NCI-H446 treated with DMSO at 0.1 percent for 48 hours (cell line): ENCODE measurements at regions not wholly inside any gene's neighbourhood (a gene's known extent, or its start where the extent isn't known, plus 50 kb on each side); places are given as distances from the start of the nearest gene placed in this dataset.
A peak's percentile ranks its signal among the peaks of the same experiment; 100 is the strongest.
"Not testable (repeated sequence)": the region's sequence is repeated elsewhere in the genome, so short reads cannot be mapped to it uniquely, and the experiment has no call there.

Source experiments
- DNase-seq: peaks from one replicate; lab custom pipeline; 2025; lab: John Stamatoyannopoulos, UW

DNA sequence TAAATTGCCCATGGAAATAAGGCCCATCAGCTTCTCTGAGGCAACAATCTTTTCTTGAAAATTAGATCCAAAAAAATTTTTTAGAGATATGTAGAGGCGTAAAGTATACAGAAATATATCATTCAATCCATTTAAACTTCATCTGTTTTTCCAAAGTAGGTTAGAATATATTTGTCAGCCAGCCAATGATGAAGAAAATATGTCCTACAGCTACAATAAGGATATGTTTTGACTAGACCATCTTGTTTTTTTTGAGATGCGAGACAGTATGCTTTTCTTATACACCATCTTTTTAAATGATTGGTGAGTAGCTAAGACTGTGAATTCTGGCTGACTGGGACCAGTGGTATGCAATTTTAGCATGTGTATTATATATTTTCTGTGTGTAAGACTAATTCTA lies 630.4 kb upstream of the CNTN5 start:
- DNase-seq, result no peak

DNA sequence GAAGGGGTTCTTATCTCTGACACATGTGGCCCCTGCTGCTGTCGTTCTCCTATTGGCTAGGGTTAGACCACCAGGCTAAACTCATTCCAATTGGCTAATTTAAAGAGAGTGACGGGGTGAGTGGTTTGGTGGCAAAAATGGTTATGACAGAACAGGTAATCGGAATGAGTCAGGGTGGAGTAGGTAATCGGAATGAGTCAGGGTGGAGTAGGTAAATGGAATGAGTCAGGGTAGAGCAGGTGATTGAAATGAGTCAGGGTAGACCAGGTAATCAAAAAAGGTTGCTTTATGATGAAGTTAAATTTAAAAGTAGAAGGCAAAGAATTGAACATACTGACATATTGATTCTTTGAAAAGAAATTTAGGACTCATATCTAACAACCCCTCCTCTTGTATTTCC lies 626.2 kb upstream of the CNTN5 start:
- not testable (repeated sequence) for DNase-seq

DNA sequence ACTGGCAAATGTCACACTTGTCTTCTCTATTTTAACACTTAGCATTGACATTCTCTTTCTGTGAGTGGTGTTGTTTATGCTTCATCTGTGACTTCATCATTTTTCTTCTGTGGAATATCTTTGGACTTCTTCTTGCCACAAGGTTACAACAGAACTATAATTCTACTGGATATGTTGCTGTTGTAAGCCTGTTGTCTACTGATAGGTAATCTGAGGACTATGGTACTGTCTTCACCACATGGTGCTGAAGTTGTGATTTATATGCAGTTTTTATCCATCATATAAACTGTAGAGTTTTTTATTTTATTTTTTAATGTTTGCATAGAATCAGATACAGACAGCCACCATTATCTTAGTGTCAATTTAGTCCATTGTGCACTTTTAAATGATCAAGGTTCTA lies 622.2 kb upstream of the CNTN5 start:
- no peak for DNase-seq

DNA sequence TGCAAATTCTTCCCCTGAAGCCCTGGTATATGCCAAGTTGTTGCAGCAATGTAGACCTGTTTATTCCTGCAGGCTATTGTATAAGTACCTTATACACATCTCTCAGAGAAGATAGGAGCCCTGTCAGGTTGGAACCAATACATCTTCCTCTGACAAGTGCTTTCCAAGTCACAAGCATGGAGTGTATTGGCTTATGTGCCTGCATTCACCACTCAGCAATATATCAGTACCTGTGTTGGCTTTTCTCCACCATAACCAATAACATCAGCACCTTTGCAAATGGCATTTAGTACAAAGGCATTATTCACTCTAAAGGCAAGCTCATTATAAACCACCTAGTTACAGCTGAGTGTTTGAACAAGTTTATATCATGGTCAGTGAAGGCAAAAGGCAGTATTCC lies 611.7 kb upstream of the CNTN5 start:
- DNase-seq, result no peak

DNA sequence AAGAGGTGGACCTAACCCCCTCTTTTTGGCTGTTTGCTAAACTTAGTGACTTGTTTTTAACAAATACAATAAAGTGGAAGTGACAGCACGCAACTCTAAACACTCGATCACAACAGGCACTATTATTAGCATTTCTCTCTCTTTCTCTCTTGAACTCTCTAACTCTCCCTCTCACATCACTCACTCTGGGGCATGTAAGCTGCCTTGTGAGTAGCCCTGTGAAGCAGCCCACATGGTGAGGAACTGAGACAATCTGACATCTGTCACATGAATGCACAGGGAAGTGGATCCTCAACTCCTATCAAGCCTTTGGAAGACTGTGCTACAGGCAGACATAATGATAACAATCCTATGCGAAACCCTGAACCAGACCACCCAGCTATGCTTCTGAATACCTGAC lies 609.0 kb upstream of the CNTN5 start:
- no peak for DNase-seq

DNA sequence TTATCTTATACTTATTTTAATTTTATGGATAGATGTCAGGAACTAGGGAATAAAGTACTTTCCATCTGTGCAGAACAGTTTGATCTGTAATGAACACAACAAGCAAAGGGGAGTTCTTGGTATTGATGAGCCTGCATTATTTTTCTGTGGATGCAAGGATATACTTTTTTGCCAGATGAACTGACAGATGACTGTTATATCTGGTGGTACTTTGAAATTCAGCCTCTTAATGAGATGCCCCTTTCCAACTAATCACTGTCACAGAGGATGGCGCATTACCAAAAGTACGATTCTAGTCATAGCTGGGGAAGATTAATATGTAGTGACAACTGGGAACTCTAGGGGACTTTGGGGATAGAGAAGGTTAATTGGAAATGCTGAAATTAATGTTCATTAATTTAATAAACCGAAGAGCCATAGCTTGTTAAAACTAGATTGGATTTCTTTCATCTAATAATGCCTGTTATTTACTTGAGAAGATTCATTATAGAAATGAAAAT lies 603.4 kb upstream of the CNTN5 start:
- DNase-seq, result peak; percentile 30

DNA sequence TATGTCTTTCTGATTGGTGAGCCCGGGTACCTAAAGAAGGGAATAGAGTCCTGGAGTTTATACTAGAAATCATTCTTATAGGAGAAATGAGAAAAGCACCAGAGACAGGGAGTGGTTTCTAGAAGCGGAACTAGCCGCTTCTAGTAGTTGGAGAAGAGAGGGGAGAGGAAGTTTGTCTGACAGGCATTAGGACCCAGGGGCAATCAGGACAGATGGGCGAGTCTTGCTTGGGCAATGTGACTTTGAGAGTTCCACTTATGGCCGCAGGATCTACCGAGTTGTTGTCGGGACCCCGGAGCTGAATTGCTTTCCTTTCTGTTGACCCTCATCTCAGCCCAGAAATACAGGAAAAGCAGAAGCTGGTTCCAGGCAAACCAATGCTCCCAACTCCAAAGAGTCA lies 596.8 kb upstream of the CNTN5 start:
- no peak for DNase-seq

DNA sequence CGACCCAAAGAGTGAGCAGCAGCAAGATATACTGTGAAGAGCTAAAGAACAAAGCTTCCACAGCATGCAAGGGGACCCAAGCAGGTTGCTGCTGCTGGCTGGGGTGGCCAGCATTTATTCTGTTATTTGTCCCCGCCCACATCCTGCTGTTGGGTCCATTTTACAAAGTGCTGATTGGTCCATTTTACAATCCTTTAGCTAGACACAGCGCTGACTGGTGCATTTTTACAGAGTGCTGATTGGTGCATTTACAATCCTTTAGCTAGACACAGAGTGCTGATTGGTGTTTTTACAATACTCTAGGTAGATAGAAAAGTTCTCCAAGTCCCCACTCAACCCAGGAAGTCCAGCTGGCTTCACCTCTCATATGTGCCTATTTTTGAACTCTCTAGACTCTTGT lies 596.0 kb upstream of the CNTN5 start:
- not testable (repeated sequence) for DNase-seq

DNA sequence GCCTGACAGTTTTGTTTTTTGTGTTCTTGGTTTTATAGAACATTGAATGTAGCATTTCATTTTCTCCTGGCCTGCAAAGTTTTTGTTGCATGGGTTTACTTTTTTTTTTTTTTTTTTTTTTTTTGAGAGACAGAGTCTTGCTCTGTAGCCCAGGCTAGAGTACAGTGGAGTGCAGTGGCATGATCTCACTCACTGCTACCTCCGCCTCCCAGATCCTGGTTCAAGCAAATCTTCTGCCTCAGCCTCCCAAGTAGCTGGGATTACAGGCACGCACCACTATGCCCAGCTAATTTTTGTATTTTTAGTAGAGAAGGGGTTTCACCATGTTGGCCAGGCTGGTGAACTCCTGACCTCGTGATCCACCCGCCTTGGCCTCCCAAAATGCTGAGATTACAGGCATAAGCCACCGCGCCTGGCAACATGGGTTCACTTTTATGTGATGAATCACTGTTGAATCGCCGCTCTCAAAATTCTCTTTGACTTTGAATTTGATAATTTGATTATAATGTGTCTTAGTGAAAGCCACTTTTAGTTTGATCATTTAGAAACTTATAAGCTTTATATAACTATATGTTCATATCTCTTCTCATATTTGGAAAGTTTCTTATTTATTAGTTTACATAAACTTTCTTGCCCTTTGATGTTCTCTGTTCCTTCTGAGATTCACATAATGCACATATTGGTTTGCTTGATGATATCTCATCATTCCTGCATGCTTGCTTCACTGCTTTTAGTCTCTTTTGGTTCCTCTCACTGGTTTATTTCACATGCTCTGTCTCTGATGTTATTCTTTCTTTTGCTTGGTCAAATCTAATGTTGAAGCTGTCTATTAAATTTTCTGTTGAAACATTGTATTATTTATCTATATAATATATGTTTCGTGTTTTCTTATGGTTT lies 589.0 kb upstream of the CNTN5 start:
- DNase-seq, result no peak

DNA sequence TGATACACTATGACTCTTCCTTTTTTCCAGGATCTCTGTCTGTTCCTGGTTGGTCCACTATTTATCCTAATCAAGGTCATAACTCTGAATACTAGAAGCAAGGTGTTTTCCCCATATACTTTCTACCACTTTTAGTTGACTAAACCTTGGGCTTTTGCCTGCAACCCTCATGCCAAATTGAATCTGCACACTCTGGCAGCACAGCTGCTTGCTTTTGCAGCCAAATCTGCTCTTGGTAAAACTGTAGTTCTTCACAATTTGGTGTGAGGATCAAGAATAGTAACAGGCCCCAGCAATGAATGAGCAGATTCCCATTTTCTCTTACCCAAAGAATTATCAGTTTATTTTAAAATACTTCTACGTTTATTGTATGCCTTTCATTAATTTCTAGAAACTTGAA lies 586.5 kb upstream of the CNTN5 start:
- peak; percentile 44 for DNase-seq

DNA sequence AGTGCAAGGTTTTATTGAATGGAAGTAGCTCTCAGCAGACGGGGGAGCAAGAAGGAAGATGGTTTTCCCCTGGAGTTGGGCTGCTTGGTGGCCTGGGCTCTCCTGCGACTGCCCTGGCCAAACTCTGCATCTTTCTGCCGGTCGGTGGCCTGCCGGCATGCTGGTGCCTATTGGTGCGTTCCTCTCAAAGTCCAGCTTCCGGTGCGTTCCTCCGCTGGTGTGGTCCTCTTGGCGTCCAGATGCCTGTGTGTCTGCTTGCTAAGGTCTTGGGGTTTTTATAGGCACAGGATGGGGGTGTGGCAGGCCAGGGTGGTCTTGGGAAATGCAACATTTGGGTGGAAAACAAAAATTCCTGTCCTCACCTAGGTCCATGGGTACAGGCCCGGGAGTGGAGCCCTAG lies 567.4 kb upstream of the CNTN5 start:
- no peak for DNase-seq

DNA sequence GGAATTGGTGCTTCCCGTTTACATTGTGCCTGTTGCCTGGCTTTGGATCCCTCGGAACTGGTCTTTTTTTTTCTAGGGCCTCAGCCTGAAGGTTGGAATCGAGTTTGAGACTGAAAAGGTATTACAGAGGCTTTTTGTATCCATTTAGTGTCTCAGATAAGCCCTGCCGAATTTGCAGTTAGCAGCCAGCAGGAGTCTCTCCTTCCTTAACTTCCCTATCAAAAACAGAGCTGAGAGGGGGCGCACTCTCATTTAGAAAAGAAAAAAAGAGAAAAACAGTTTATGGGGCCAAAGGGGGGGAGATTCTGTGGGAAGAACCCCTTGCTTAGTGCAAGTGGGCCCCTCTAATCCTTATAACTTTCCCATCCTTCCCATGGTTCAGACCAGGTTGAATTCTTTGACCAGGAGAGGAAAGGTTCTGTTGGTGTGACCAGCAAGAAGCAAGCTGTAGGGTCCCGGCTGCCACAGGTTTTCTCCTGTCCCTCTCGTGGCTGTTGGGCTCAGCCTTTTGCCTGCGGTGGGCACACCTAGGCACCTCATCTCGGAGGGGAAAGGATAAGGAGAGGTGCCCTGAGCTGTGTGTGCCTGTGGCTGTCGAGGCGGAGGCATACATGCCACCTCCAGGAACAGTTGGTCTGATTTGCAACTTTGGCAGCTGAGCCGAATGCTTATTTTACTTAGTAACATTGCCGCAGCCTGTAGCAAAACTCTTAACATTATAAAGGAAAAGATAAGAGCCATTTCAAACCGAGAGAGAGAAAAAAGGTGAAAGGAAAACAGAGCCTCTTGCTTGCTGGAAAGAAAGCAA lies 565.0 kb upstream of the CNTN5 start:
- no peak for DNase-seq

DNA sequence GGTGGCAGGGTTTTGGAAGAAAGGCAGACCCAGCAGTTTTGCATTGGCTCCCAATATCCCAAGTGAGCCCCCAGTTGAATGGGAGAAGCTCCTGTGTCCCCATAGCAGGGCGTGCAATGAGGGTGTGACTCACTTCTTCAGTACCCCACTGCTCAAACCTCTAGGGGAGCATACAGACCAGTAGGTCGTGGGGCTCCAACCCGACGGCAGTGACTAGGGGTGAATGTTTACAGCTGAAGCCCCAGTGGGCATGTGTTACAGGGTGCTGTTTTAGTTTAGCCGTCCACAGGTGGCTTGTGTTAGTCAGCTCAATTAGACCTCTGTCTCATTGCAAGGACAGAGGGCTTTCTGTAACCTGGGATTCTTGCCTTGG lies 564.5 kb upstream of the CNTN5 start:
- DNase-seq, result no peak

DNA sequence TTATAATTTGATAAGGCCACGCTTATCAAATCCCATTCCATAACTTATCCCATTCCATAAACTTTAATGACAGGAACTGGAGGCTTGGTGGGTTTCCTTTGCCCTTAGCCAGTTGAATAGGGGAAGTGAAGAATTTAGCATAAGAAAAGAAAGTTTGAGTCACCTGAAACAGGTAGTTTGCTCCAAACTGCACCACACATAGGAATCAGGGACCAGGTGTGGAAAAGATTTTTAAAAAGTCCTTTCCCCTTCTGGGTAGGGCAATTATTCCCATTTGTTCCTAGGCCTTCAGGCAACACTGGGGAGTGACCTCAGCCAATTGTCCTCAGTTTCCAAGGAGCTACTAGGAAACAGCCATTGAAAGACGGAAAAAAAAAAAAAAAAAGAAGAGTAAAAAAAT lies 525.7 kb upstream of the CNTN5 start:
- DNase-seq, result no peak

DNA sequence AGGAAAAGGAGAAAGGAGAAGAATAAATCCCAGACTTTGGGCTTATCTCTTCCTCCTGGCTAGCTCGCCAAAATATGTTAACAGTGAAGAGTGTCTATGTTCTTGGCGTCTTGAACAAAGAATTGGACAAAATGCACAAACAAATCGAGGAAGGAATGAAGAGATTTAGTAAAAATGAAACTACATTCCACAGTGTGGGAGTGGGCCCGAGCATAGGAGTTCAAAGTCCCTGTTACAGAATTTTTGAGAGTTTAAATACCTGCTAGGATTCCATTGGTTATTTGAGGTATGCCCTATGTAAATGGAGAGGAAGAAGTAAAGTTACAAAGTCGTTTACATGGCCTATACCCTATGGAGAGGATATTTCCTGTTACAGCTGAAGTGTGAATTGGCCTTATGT lies 525.1 kb upstream of the CNTN5 start:
- no peak for DNase-seq

DNA sequence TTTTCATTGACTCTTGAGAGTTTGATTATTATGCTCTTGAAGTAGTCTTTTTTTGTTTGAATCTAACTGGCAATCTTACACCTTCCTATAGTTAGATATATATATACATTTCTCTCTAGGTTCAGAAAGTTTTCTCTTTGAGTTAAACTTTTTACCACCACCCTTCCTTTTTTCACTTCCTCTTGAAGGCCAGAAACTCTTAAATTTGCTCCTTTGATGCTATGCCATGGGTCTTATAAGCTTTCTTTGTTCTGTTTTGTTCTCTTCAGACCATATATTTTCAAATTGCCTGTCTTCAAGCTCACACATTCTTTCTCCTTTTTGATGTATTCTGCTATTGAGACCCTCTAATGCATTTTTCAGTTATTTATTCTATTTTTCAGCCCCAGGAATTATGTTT lies 513.5 kb upstream of the CNTN5 start:
- DNase-seq, result no peak

DNA sequence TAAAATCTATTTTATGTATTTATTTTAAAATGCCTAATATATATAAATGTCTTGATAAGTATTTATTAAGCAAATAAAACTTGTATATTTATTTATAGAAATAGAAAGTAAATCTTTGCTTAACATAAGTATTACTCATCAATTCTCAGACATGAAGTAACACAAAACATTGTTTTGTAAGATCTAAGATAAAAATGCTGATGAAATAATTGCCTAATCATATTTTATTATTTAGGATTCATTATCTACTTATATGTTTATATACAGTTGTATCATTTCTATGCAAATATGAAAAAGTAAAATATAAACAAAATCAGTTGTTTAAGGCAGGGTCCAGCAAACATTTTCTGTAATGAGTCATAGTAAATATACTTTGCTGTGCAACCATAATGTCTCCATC lies 507.8 kb upstream of the CNTN5 start:
- DNase-seq, result no peak

DNA sequence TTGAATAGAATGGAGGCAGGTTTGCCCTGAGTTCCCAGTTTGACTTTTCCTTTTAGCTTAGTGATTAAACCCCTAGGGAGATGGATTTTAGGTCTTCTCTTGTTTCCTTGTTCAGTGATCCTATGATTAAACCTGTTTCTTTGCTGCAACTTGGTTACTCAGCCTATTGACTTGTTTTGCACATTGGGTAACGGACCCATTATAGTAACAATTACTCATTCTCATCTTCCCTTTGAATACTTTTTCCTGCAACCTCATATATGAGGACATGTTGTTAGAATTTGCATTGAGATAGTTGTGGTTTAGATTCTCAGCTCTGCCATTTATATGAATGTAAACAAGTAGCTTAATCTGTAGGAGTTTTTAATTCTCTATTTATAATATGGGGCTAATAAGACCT lies 489.2 kb upstream of the CNTN5 start:
- no peak for DNase-seq

DNA sequence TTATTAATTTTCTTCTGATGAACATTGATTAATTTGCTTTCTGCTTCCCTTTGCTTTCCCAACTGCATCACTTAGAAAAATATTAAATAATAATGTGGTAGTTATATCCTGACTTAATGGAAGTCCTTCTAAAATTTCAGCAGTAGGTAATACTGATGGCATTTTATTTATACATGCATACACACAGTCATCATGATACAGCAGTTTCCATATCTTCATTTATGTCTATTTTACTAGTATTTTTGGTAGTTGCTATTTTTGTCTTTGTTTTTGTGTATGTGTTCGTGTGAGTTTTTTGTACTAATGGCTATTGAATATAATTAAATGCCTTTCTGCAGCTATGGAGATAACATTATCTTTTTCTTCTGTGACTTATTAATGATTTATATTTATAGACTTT lies 484.7 kb upstream of the CNTN5 start:
- DNase-seq, result no peak

DNA sequence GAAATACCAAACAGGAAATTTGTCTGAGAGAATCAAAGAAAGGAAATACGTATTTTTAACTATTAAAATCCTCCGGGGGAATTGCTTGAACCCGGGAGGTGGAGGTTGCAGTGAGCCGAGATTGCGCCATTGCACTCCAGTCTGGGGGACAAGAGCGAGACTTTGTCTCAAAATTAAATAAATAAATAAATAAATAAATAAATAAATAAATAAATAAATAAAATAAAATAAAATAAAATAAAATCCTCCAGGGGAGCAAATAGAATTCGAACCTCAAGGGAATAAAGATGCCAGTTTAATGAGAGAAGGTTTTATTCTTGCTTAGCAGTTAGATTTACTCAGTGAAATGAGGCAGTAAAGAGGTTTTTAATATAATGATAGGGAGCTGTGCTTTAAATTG lies 482.4 kb upstream of the CNTN5 start:
- DNase-seq, result not testable (repeated sequence)

DNA sequence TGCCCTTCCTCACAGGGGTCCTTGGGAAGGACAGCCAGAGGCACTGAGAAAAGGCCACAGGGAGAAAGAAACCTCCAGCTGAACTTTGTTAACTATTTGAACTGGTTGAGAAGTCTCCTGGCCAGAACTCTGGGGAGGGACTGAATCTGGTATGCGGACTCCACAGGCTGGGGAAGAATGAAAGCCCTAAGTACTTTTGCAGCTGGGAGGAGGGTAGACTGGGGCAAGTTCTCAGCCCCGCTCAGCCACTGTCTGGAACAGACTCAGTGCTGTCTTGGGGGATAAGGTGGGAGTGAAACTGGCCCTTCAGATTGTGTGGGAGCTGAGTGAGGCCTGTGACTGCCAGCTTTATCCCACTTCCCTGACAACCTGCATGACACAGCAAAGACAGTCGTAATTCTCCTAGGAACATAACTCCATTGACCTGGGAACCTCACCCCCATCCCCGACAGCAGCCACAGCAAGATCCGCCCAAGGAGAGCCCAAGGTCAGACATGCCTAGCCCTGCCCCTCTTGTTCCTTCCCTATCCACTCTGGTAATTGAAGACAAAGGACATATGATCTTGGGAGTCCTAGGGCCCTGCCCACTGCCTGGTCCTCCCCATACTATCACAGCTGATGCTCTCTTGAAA lies 475.1 kb upstream of the CNTN5 start:
- DNase-seq, result no peak

DNA sequence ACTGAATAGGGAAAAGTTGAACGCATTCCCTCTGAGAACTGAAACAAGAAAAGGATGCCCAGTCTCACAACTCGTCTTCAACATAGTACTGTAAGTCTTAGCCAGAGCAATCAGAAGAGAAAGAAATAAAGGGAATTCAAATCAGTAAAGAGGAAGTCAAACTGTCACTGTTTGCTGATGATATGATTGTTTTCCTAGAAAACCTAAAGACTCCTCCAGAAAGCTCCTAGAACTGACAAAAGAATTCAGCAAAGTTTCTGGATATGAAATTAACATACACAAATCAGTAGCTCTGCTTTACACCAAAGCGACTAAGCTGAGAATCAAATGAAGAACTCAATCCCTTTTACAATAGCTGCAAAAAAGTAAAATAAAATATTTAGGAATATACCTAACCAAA lies 471.2 kb upstream of the CNTN5 start:
- no peak for DNase-seq

DNA sequence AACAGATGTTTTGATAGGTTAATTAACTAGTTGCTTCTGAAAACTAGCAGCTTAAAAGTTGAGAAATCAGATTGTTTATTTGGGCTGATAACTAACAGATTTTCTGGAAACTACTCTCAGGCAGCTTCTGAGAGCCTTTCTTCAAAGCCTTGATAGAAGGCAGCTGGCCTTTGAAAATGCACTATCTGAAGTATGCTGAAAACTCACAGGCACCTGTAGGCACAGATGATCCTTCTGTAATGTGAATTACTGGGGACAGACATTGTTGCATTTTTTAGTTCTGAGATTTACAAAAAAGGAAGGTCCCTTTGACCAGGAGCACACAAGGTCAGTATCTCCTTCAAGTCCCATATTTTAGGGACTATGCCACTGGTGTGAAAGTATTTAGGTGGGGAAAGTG lies 460.8 kb upstream of the CNTN5 start:
- DNase-seq, result no peak
